Thyroid gland (tissue), 4 donors: ENCODE measurements at regions not wholly inside any gene's neighbourhood (a gene's known extent, or its start where the extent isn't known, plus 50 kb on each side); places are given as distances from the start of the nearest gene placed in this dataset.

Experiments
- POLR2A ChIP-seq, 2 donors: fragments of 450-650 bp; IDR thresholded peaks; one replicate each; pipeline ENCODE4 v1.6.1; 2017; ENCODE audit warnings: antibody characterized with exemption in 2 of 2, mild to moderate bottlenecking in 2 of 2, moderate library complexity in 1 of 2
- TF ChIP-seq, protein P1 (sequence below), 6 experiments: fragments of 200-600 bp in 3 of 6; fragments of 450-650 bp in 3 of 6; sonication (generic) in 3 of 6; IDR thresholded peaks; one replicate each; pipeline ENCODE4 v1.5.1; 2016 to 2019; ENCODE audit warnings: antibody characterized with exemption in 6 of 6, mild to moderate bottlenecking in 2 of 6, inconsistent platforms in 1 of 6, moderate library complexity in 1 of 6

DNA sequence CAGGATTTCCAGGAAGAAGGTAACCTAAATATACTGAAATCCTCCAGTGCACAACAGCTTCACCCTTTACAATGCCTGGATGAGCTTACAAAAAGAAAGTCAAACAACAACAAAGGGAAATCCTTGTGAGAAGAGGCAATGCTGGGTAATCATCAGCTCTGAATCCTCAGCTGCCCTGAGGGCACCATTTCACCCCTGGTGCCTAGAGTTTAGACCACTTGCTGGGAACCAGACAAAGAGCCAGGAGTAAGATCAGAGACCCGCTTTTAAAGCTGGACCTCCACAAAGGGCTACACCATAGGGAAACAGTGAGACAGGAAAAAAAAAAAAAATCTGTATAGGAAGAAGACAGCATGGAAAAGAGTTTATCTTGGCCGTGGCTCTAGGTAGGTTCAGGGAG lies 97.0 kb downstream of the FOXI3 start:
- no peak for TF ChIP-seq POLR2A (IDR thresholded peaks at IDR 0.05)
- TF ChIP-seq, protein P1, sequence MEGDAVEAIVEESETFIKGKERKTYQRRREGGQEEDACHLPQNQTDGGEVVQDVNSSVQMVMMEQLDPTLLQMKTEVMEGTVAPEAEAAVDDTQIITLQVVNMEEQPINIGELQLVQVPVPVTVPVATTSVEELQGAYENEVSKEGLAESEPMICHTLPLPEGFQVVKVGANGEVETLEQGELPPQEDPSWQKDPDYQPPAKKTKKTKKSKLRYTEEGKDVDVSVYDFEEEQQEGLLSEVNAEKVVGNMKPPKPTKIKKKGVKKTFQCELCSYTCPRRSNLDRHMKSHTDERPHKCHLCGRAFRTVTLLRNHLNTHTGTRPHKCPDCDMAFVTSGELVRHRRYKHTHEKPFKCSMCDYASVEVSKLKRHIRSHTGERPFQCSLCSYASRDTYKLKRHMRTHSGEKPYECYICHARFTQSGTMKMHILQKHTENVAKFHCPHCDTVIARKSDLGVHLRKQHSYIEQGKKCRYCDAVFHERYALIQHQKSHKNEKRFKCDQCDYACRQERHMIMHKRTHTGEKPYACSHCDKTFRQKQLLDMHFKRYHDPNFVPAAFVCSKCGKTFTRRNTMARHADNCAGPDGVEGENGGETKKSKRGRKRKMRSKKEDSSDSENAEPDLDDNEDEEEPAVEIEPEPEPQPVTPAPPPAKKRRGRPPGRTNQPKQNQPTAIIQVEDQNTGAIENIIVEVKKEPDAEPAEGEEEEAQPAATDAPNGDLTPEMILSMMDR (IDR thresholded peaks at IDR 0.05), result no peak
